HepG2 (cell line): ENCODE measurements at regions not wholly inside any gene's neighbourhood (a gene's known extent, or its start where the extent isn't known, plus 50 kb on each side); places are given as distances from the start of the nearest gene placed in this dataset.
A peak's percentile ranks its signal among the peaks of the same experiment; 100 is the strongest.

ENCODE experiments used
- ATAC-seq: fragments of 200-7000 bp; cut with Tn5 transposase; 3 replicates; pipeline ENCODE4 v1.9.1; 2020; ENCODE audit warnings: mild to moderate bottlenecking, moderate library complexity
- BruUV-seq: library from RNA; stranded (reverse); fragments of 400-500 nt; replicated peaks from 2 replicates; lab custom pipeline; 2021; lab: Mats Ljungman, UMichigan
- CTCF ChIA-PET: fragments of 300-600 bp; formaldehyde crosslinking; extraction: SDS; loops from one replicate; lab custom pipeline; 2021; ENCODE audit warnings: low total read pairs, inconsistent platforms, low intra/inter-chr PET ratio; lab: Yijun Ruan, JAX
- POLR2A ChIA-PET: fragments of 350-600 bp; sonication (Branson Sonifier 250); formaldehyde crosslinking; loops from one replicate; lab custom pipeline; 2020; ENCODE audit warnings: antibody characterized with exemption, inconsistent platforms; lab: Yijun Ruan, JAX
- DNase-seq: peaks from one replicate; pipeline ENCODE4 v3.0.0-alpha.2; 2015; ENCODE audit warnings: low spot score
- FAIRE-seq: peaks from 3 replicates; lab custom pipeline; 2011; peaks lifted over from hg19 to GRCh38; lab: Jason Lieb, UNC
- H2AFZ ChIP-seq: one replicate; pipeline ENCODE4 v1.6.1; 2011; ENCODE audit warnings: low read length, inconsistent platforms
- H3K27ac ChIP-seq: fragments of 300-600 bp; 3 replicates; pipeline ENCODE4 v1.8.0; 2011; ENCODE audit warnings: mixed run types, mild to moderate bottlenecking, mixed read lengths, low read length, inconsistent platforms; ENCODE audit not compliant: insufficient read depth; ENCODE audit errors: extremely low read length
- H3K27me3 ChIP-seq, 2 experiments: fragments of 200-600 bp in 1 of 2; 2 replicates in 1 of 2; 3 replicates in 1 of 2; pipeline versions ENCODE4 v1.6.0 to v1.8.0; 2011; ENCODE audit warnings: low read length in 2 of 2, mild to moderate bottlenecking in 2 of 2, moderate library complexity in 2 of 2, inconsistent platforms in 1 of 2; ENCODE audit not compliant: insufficient read depth in 2 of 2, control insufficient read depth in 1 of 2
- H3K36me3 ChIP-seq, 2 experiments: fragments of 200-600 bp in 1 of 2; replicated peaks in 1 of 2; 2 replicates in 1 of 2; 3 replicates in 1 of 2; pipeline versions ENCODE4 v1.5.1 to v1.8.0; 2011; ENCODE audit warnings: low read length in 2 of 2, inconsistent platforms in 1 of 2; ENCODE audit not compliant: insufficient read depth in 2 of 2, control insufficient read depth in 1 of 2
- H3K4me1 ChIP-seq: 2 replicates; pipeline ENCODE4 v1.5.1; 2012; ENCODE audit warnings: low read length, inconsistent platforms; ENCODE audit not compliant: insufficient read depth
- H3K4me2 ChIP-seq: 2 replicates; pipeline ENCODE4 v1.6.0; 2011; ENCODE audit warnings: low read depth, low read length, inconsistent platforms
- H3K4me3 ChIP-seq, 3 experiments: fragments of 200-600 bp in 1 of 3; sonication (generic), shearing (Covaris generic) in 1 of 3; replicated peaks in 1 of 3; 2 replicates each; pipeline ENCODE4 v1.5.1; 2011 to 2016; ENCODE audit warnings: low read length in 3 of 3, inconsistent platforms in 2 of 3, low read depth in 2 of 3, mild to moderate bottlenecking in 2 of 3, control low read depth in 1 of 3, mixed read lengths in 1 of 3; ENCODE audit not compliant: insufficient read depth in 1 of 3
- H3K79me2 ChIP-seq: one replicate; pipeline ENCODE4 v1.6.1; 2011; ENCODE audit warnings: low read length, inconsistent platforms; ENCODE audit not compliant: insufficient read depth
- H3K9ac ChIP-seq: 2 replicates; pipeline ENCODE4 v1.6.0; 2011; ENCODE audit warnings: mild to moderate bottlenecking, low read depth, low read length, inconsistent platforms; ENCODE audit not compliant: insufficient read depth
- H3K9me3 ChIP-seq: 2 replicates; pipeline ENCODE4 v1.5.1; 2012; ENCODE audit warnings: mild to moderate bottlenecking, low read length
- H4K20me1 ChIP-seq: 2 replicates; pipeline ENCODE4 v1.6.0; 2011; ENCODE audit warnings: inconsistent platforms, mild to moderate bottlenecking, low read length, moderate library complexity; ENCODE audit not compliant: insufficient read depth
- E2F5 ChIP-seq: sonication (generic); formaldehyde crosslinking; conservative IDR thresholded peaks from 2 replicates; pipeline ENCODE4 v1.4.0; 2020; ENCODE audit warnings: missing genetic modification reagents
- MAFF ChIP-seq: IDR thresholded peaks from 2 replicates; pipeline ENCODE4 v1.6.1; 2011; ENCODE audit warnings: low read depth, low read length, improper control_type of control experiment
- MAFK ChIP-seq, 2 experiments: IDR thresholded peaks in 1 of 2; conservative IDR thresholded peaks in 1 of 2; 2 replicates each; pipeline ENCODE4 v1.6.1; 2011; ENCODE audit warnings: improper control_type of control experiment in 2 of 2, low read length in 2 of 2
- NRL ChIP-seq: sonication (generic); formaldehyde crosslinking; IDR thresholded peaks from 2 replicates; pipeline ENCODE4 v1.5.0; 2020; ENCODE audit warnings: missing genetic modification reagents, mild to moderate bottlenecking, moderate library complexity, borderline replicate concordance
- PLSCR1 ChIP-seq: sonication (generic); formaldehyde crosslinking; IDR thresholded peaks from 2 replicates; pipeline ENCODE4 v1.5.0; 2020; ENCODE audit warnings: missing genetic modification reagents, mild to moderate bottlenecking, borderline replicate concordance
- REL ChIP-seq: sonication (generic); formaldehyde crosslinking; conservative IDR thresholded peaks from 2 replicates; pipeline ENCODE4 v1.8.0; 2022; ENCODE audit warnings: mild to moderate bottlenecking, missing genetic modification reagents, moderate library complexity
- UBTF ChIP-seq: sonication (generic); formaldehyde crosslinking; IDR thresholded peaks from 2 replicates; pipeline ENCODE4 v1.4.0; 2020; ENCODE audit warnings: mild to moderate bottlenecking, missing genetic modification reagents
- ZNF484 ChIP-seq: sonication (generic); formaldehyde crosslinking; IDR thresholded peaks from 2 replicates; pipeline ENCODE4 v1.5.1; 2020; ENCODE audit warnings: mild to moderate bottlenecking, low read depth, missing genetic modification reagents, borderline replicate concordance
- ZNF781 ChIP-seq: sonication (generic); formaldehyde crosslinking; IDR thresholded peaks from 2 replicates; pipeline ENCODE4 v1.5.1; 2020; ENCODE audit warnings: borderline replicate concordance, mild to moderate bottlenecking, missing genetic modification reagents; ENCODE audit errors: not compliant biosample characterization
- ZNF784 ChIP-seq: sonication (generic); formaldehyde crosslinking; IDR thresholded peaks from 2 replicates; pipeline ENCODE4 v1.5.1; 2020; ENCODE audit warnings: missing genetic modification reagents, mild to moderate bottlenecking, borderline replicate concordance
- WGBS: methylation state at CpG from one replicate; pipeline ENCODE4 v1.1.6; 2017; ENCODE audit warnings: low lambda C conversion rate; 5-methylcytosine and 5-hydroxymethylcytosine counted together
- in situ Hi-C: cut with HindIII; loops from 2 replicates; pipeline ENCODE4 v1.10.0; 2017; ENCODE audit warnings: low pct_unique_long_range_greater_than_20kb; ENCODE audit not compliant: extremely low pct_ligation_motif_present
- intact Hi-C: fragments of 100-400 bp; cut with micrococcal nuclease; formaldehyde crosslinking; loops from one replicate; pipeline ENCODE4 v1.10.0; 2022; ENCODE audit not compliant: unreplicated experiment
- TF ChIP-seq, protein P1 (sequence below): sonication (generic); formaldehyde crosslinking; IDR thresholded peaks from 2 replicates; pipeline ENCODE4 v1.4.0; 2020; ENCODE audit warnings: mild to moderate bottlenecking, missing genetic modification reagents
- TF ChIP-seq, protein P2 (sequence below): sonication (generic); formaldehyde crosslinking; IDR thresholded peaks from 2 replicates; pipeline ENCODE4 v1.5.0; 2020; ENCODE audit warnings: missing genetic modification reagents

DNA sequence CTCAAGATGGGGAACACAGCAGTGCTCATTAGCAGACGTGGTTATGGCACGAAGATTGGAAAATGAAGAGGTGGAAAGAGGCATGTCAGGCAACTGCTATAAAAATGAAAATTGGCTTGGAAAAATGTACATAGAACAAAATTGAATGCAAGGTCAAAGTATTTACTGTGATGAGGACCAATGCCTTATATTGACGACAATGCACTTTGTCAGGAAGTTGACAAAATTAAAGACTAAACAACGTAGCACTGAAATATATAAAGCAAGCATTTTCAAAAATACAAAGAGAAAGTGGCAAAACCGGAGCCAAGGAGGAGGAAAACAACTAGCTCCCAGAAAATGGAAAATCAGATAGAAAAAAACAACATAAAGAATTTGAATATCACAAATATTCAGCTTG, 113.7 kb upstream of the SGCG start:
- 20% methylated on average over 5 of the region's 5 CpGs for WGBS
- ChIA-PET CTCF (no interaction called here), POLR2A (no interaction called here)
- TF ChIP-seq ZNF784 (CRISPR knock-in tag) (no peak), ZNF781 (no peak), MAFK (conservative IDR thresholded peaks at IDR 0.05 in 1 of 2, IDR thresholded peaks at IDR 0.05 in 1 of 2; ENCODE audit: low read length in 2 of 2) (peak; percentile 38 to 75; a peak in 3 of 4 replicates), ZNF484 (CRISPR knock-in tag) (no peak), REL (no peak), E2F5 (no peak), NRL (CRISPR knock-in tag) (no peak), UBTF (CRISPR knock-in tag) (no peak), PLSCR1 (no peak), MAFF (peak; percentile 50)
- TF ChIP-seq, protein P1, sequence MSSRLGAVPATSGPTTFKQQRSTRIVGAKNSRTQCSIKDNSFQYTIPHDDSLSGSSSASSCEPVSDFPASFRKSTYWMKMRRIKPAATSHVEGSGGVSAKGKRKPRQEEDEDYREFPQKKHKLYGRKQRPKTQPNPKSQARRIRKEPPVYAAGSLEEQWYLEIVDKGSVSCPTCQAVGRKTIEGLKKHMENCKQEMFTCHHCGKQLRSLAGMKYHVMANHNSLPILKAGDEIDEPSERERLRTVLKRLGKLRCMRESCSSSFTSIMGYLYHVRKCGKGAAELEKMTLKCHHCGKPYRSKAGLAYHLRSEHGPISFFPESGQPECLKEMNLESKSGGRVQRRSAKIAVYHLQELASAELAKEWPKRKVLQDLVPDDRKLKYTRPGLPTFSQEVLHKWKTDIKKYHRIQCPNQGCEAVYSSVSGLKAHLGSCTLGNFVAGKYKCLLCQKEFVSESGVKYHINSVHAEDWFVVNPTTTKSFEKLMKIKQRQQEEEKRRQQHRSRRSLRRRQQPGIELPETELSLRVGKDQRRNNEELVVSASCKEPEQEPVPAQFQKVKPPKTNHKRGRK: no peak
- TF ChIP-seq, protein P2, sequence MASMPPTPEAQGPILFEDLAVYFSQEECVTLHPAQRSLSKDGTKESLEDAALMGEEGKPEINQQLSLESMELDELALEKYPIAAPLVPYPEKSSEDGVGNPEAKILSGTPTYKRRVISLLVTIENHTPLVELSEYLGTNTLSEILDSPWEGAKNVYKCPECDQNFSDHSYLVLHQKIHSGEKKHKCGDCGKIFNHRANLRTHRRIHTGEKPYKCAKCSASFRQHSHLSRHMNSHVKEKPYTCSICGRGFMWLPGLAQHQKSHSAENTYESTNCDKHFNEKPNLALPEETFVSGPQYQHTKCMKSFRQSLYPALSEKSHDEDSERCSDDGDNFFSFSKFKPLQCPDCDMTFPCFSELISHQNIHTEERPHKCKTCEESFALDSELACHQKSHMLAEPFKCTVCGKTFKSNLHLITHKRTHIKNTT (CRISPR knock-in tag): no peak

More for the DNA sequence above, 113.7 kb upstream of the SGCG start:
- ATAC-seq (no peak), FAIRE-seq (no peak), DNase-seq (no peak)
- Histone ChIP-seq H2AFZ (no peak overlapping the region), H3K4me3 (no peak overlapping the region), H4K20me1 (no peaks in the 10 kb centered on the region), H3K4me2 (no peak overlapping the region), H3K36me3 (no peaks in the 10 kb centered on the region), H3K9me3 (no peaks in the 10 kb centered on the region), H3K27me3 (no peaks in the 10 kb centered on the region; a peak in 1 of 5 replicates), H3K9ac (no peak overlapping the region), H3K4me1 (no peaks in the 10 kb centered on the region), H3K27ac (no peak overlapping the region), H3K79me2 (no peaks in the 10 kb centered on the region)
- in situ Hi-C loops: no loop called here
- BruUV-seq: no TSS peak
- intact Hi-C loops: no loop called here
